Natural killer cell (primary cell): ENCODE measurements at regions not wholly inside any gene's neighbourhood (a gene's known extent, or its start where the extent isn't known, plus 50 kb on each side); places are given as distances from the start of the nearest gene placed in this dataset.

ENCODE experiments used
- ATAC-seq, 3 donors: fragments of 150-1000 bp in 2 of 3; fragments of 200-7000 bp in 1 of 3; cut with Tn5 transposase; 1 replicate in 1 of 3; 2 replicates in 2 of 3; pipeline ENCODE4 v1.10.0; 2021; ENCODE audit warnings: mild to moderate bottlenecking in 2 of 3, moderate library complexity in 2 of 3
- DNase-seq, 2 donors: peaks; one replicate each; pipeline versions ENCODE4 v3.0.0 to v3.0.0-alpha.2; 2013 to 2021; ENCODE audit warnings: mixed read lengths in 1 of 2
- H3K27ac ChIP-seq: one replicate; pipeline ENCODE4 v1.5.1; 2013; ENCODE audit warnings: mild to moderate bottlenecking, low read length
- H3K27me3 ChIP-seq: one replicate; pipeline ENCODE4 v1.6.1; 2013; ENCODE audit warnings: low read length; ENCODE audit not compliant: control insufficient read depth, insufficient read depth
- H3K36me3 ChIP-seq: one replicate; pipeline ENCODE4 v1.6.1; 2013; ENCODE audit warnings: low read length; ENCODE audit not compliant: control insufficient read depth, insufficient read depth
- H3K4me1 ChIP-seq: one replicate; pipeline ENCODE4 v1.6.1; 2013; ENCODE audit warnings: low read length; ENCODE audit not compliant: control insufficient read depth, insufficient read depth
- H3K4me3 ChIP-seq: one replicate; pipeline ENCODE4 v1.5.1; 2013; ENCODE audit warnings: low read length
- H3K9me3 ChIP-seq: one replicate; pipeline ENCODE4 v1.6.1; 2013; ENCODE audit warnings: low read length; ENCODE audit not compliant: control insufficient read depth, insufficient read depth
- H3K27ac Mint-ChIP-seq, 2 donors: one replicate each; pipeline ENCODE4 v1.8.0; 2022; ENCODE audit warnings: mild to moderate bottlenecking in 2 of 2, mixed read lengths in 2 of 2, moderate library complexity in 1 of 2
- H3K27me3 Mint-ChIP-seq, 2 donors: one replicate each; pipeline ENCODE4 v1.8.0; 2022; ENCODE audit warnings: low read depth in 2 of 2, mixed read lengths in 2 of 2
- H3K36me3 Mint-ChIP-seq: one replicate; pipeline ENCODE4 v1.8.0; 2022; ENCODE audit warnings: mixed read lengths
- H3K4me1 Mint-ChIP-seq, 2 donors: one replicate each; pipeline ENCODE4 v1.8.0; 2022; ENCODE audit warnings: mixed read lengths in 2 of 2
- H3K4me3 Mint-ChIP-seq: one replicate; pipeline ENCODE4 v1.8.0; 2022; ENCODE audit warnings: mild to moderate bottlenecking, moderate library complexity, mixed read lengths
- H3K9me3 Mint-ChIP-seq, 2 donors: one replicate each; pipeline ENCODE4 v1.8.0; 2022; ENCODE audit warnings: mixed read lengths in 2 of 2
- CTCF ChIP-seq: fragments of 200-600 bp; IDR thresholded peaks from one replicate; pipeline ENCODE4 v1.8.0; 2022; ENCODE audit warnings: antibody characterized with exemption
- WGBS: methylation state at CpG from one replicate; pipeline ENCODE4 v1.1.7; 2013; ENCODE audit warnings: missing lambda C conversion rate; ENCODE audit not compliant: insufficient coverage; 5-methylcytosine and 5-hydroxymethylcytosine counted together
- intact Hi-C: fragments of 100-400 bp; cut with micrococcal nuclease; formaldehyde crosslinking; loops from one replicate; pipeline ENCODE4 v1.14.2; 2022

DNA sequence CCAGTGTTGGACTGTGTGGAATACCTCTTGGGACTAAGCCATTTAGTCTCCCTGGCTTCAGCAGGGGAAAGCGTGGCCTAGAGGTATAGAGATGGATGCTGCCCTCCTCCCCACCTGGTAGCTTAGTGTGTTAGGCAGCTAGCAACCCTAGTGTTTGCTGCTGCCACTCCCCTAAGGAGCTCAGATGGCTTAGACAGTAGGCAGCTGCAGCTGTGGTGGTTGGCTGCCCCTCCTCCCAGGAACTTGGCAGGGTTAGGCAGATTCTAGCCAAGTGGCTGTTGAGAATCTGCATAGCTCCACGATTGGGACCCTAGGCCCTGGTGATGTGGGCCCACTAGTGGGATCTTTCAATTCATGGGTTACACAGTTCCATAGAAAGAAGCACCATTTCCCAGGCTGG, 550.4 kb upstream of the CHAC2 start:
- intact Hi-C loops: no loop called here
- Histone ChIP-seq H3K27me3 (no peaks in the 10 kb centered on the region), H3K9me3 (peaks cover 9% of the 10 kb centered on the region), H3K36me3 (no peaks in the 10 kb centered on the region), H3K27ac (no peak overlapping the region), H3K4me3 (no peak overlapping the region), H3K4me1 (no peaks in the 10 kb centered on the region)
- 77% methylated on average over 2 of the region's 2 CpGs for WGBS
- ATAC-seq (no peak), DNase-seq (no peak)
- TF ChIP-seq CTCF: no peak
- Mint-ChIP-seq H3K27ac (no peak overlapping the region), H3K4me1 (no peaks in the 10 kb centered on the region), H3K9me3 (peaks cover 20 to 26% of the 10 kb centered on the region in 2 donors), H3K36me3 (peaks cover 15% of the 10 kb centered on the region), H3K4me3 (no peak overlapping the region), H3K27me3 (no peaks in the 10 kb centered on the region)

DNA sequence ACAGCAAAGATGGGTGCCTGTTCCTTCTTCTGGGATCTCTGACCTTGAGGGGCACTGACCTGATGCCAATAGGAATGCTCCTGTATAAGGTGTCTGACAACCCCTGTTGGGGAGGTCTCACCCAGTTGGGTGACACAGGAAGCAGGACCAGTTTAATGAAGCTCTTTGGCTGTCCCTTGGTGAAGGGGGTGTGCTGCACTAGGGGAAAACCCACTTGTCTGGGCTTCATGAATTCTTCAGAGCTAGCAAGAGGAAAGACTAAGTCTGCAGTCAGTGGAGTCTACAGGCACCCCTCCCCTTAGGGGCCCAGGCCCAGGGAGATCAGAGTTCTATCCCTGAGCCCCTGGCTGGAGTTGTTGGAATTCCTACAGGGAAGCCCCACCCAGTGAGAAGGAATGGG, 550.8 kb upstream of the CHAC2 start:
- ATAC-seq (no peak), DNase-seq (no peak)
- no peaks in the 10 kb centered on the region for H3K4me1 Mint-ChIP-seq
- H3K27me3 Mint-ChIP-seq: no peaks in the 10 kb centered on the region
- Histone ChIP-seq H3K4me1 (no peaks in the 10 kb centered on the region), H3K27ac (no peak overlapping the region), H3K36me3 (no peaks in the 10 kb centered on the region), H3K4me3 (no peak overlapping the region), H3K9me3 (peaks cover 9% of the 10 kb centered on the region), H3K27me3 (no peaks in the 10 kb centered on the region)
- no peak overlapping the region for H3K27ac Mint-ChIP-seq
- intact Hi-C loops: no loop called here
- no peak for TF ChIP-seq CTCF
- peaks cover 15% of the 10 kb centered on the region for H3K36me3 Mint-ChIP-seq
- no peak overlapping the region for H3K4me3 Mint-ChIP-seq
- H3K9me3 Mint-ChIP-seq: peaks cover 19 to 26% of the 10 kb centered on the region in 2 donors

DNA sequence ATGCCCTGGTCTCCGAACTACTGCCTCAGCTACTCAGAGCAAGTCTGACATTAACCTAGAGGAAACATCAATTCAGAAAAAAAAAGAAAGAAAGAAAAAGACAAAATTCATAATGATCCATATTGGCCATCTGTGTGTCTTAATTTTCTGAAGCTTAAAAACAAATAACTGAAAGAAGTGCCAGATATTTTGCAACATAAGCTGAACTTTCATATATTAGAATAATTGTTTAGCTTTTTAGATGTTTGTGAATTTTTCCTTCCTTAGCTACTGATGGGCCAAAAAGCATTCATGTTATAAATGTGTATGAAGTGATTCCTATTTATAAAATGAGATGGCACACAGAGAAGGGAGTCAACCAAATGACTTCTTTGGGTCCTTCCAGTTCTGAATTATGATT, 555.0 kb upstream of the CHAC2 start:
- TF ChIP-seq CTCF: no peak
- H3K4me3 Mint-ChIP-seq: no peak overlapping the region
- H3K27ac ChIP-seq: no peak overlapping the region
- H3K4me1 ChIP-seq: no peaks in the 10 kb centered on the region
- WGBS: 100% methylated on average over 1 of the region's 1 CpG
- DNase-seq: no peak
- H3K27me3 Mint-ChIP-seq: no peaks in the 10 kb centered on the region
- intact Hi-C loops: no loop called here
- no peaks in the 10 kb centered on the region for H3K27me3 ChIP-seq
- peaks cover 14 to 17% of the 10 kb centered on the region in 2 donors for H3K9me3 Mint-ChIP-seq
- H3K4me1 Mint-ChIP-seq: no peaks in the 10 kb centered on the region
- no peak overlapping the region for H3K4me3 ChIP-seq
- no peak overlapping the region for H3K27ac Mint-ChIP-seq
- no peaks in the 10 kb centered on the region for H3K36me3 ChIP-seq
- no peak for ATAC-seq
- H3K9me3 ChIP-seq: peaks cover 9% of the 10 kb centered on the region
- peaks cover 15% of the 10 kb centered on the region for H3K36me3 Mint-ChIP-seq

DNA sequence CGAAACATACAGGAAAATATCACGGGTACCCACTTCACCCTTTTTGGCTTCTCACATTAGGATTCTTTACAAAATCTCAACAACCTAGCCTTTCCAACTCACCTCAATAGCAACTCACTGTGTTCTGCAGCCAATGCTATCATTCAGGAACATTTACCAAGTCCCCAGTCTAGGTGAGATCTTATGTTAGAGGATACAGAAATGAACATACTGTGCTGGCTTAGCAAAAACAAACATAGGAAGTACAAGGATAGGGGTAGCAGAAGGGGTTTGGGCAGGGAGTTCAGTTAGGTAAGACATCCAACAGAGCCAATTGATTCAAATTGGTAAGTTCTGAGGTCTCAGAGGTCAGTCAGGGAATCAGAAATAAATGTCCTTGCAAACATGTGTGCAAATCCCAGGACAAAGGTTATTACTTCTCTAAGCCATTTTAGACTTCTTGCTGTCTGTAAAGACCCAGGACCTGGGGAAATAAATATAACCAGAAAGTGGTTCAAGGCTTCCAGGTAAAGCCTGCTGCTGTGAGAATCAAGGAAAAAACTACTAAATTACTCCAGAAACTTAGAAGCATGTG, 556.3 kb upstream of the CHAC2 start:
- WGBS: no CpG with 5 or more reads among the region's 2 CpGs
- no peaks in the 10 kb centered on the region for H3K9me3 ChIP-seq
- H3K4me3 ChIP-seq: no peak overlapping the region
- DNase-seq (no peak), ATAC-seq (no peak)
- no peak overlapping the region for H3K27ac ChIP-seq
- Mint-ChIP-seq H3K4me1 (no peaks in the 10 kb centered on the region), H3K36me3 (peaks cover 15% of the 10 kb centered on the region), H3K27me3 (no peaks in the 10 kb centered on the region), H3K27ac (no peak overlapping the region), H3K4me3 (no peak overlapping the region), H3K9me3 (peaks cover 14 to 16% of the 10 kb centered on the region in 2 donors)
- H3K27me3 ChIP-seq: no peaks in the 10 kb centered on the region
- TF ChIP-seq CTCF: no peak
- H3K36me3 ChIP-seq: no peaks in the 10 kb centered on the region
- intact Hi-C loops: no loop called here
- no peaks in the 10 kb centered on the region for H3K4me1 ChIP-seq
